GM19324 (cell line): ENCODE measurements at regions not wholly inside any gene's neighbourhood (a gene's known extent, or its start where the extent isn't known, plus 50 kb on each side); places are given as distances from the start of the nearest gene placed in this dataset.

ENCODE experiments used
- ATAC-seq: cut with Tn5 transposase; IDR thresholded peaks from one replicate; pipeline ENCODE4 v1.9.1; 2021; ENCODE audit warnings: mild to moderate bottlenecking, moderate library complexity; ENCODE audit not compliant: unreplicated experiment, low FRiP score

- no peak for ATAC-seq
Observed at GRCh38 chr13:88926890-88927502, 1255.8 kb downstream of the SLITRK5 start.

GRCh38 chr13:88932950-88933349 is 1261.8 kb downstream of the SLITRK5 start:
- ATAC-seq, result no peak

DNA sequence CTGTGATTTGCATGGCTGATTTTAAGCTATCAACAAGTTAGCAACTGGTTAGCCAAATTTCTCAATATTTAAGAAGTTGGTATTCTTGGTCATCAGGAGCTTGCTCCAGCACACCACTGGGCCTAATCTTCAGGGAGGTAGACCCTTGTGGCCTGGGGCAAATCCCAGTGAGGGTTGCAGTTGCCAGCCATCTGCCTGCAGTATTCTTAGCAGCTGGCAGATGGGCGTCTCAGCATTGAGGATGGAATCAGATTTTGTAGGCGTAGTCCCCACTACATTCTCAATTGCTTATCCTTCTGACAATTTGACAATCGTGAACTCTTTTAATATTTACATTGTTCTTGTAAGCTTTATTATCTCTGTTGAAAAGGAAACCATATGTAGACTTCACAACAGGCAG is 1266.2 kb downstream of the SLITRK5 start:
- no peak for ATAC-seq

DNA sequence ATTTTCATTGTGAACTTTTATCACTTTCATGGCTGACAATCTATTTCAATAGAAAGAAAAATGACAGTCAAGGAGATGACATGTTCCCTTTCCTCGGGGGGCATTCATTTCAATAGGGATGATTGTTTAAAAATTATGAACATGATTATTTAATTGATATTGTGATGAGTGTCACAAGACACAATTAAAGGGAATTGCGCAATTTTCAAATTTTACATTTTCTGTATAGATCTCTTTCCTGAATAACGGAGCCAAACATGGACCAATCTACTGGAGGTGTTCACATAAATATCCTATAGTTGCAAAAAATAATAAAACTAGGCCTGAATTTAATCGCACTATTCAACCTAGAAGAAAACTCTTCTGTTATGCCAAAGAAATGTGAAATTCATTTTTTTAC is 1274.6 kb downstream of the SLITRK5 start:
- no peak for ATAC-seq

DNA sequence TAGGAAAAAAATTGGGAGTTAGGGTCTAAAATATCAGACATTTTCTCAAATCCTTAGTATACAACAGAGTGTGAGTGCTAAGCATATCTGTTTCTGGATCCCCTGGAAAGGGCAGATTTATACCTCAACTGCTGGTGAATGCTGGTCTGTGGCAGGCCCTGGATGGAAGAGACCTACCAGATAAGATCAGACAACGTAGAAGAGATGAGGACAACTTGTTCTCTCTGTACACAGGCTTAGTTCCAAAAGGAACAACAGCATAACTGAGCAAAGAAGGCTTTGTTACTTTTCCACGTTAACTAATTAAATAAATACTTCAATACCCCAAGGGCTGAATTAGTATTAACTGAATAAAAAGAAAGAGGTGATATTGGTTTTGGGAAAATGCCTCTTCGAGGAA is 1277.3 kb downstream of the SLITRK5 start:
- no peak for ATAC-seq

DNA sequence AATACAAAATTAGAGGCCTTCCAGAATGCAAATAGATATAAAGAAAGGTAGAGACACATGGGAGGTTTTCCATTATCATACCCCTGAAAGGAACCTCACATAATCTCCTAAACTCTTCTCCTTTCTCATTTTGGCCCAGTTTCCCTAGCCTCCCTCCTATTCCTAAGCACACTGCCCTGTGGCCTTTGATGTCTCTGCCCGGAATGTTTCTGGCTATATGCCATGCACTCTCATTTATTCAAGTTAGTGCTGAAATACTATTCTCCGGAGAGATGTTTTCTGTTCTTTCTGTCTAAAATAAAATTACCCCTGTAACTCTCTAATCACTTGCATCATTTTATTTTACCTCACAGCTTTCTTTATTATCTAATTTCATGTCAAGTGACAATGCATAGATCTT is 1287.7 kb downstream of the SLITRK5 start:
- ATAC-seq, result no peak

DNA sequence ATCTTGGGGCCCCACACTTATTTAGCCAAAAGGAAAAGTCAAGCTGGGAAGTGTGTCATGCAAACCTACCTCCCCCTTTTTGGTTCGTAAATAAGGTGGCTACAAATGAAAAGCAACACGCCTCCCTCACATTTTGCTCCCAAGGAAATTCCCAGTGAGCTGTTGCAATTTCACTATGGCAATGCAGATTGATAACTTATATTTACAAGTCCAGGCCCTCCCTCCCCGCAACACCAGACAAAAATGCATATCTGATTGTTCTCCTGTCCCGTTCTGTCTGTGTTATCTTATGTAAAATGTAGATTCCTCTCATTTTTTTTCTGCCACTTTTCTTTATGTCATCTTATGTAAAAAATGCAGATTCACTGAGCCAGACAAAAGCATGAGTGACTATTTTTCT is 1305.3 kb downstream of the SLITRK5 start:
- ATAC-seq, result no peak

DNA sequence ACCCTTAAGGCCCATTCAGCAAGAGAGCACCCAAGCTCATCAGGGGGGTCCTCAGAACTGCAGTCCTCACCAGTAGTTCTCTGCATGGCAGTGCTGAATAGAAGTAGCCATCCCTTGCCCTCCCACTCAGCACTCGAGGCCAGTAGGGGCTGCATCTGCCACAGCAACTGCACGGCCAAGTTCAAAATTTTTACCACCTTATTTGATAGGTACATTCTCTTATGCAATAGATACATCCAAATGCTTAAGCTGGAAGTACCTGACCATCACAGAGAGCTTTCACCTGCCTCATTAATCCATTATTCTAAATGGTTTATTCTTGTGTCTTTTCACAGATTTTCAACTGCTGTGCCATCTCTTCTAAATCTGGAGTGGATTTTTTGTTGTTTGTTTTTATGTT is 1307.4 kb downstream of the SLITRK5 start:
- ATAC-seq, result no peak

GRCh38 chr13:88979465-88980175 is 1308.4 kb downstream of the SLITRK5 start:
- ATAC-seq, result no peak

GRCh38 chr13:89003656-89004055 is 1332.5 kb downstream of the SLITRK5 start:
- no peak for ATAC-seq

DNA sequence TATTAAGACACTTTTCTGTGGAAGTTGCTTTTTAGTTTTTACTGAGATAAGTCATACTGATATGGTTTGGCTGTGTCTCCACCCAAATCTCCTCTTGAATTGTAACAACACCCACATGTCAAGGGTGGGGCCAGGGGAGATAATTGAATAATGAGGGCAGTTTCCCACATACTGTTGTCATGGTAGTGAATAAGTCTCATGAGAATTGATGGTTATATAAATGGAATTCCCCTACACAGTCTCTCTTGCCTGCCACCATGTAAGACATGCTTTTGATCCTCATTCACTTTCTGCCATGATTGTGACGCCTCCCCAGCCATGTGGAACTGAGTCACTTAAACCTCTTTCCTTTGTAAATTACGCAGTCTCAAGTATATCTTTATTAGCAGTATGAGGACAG is 1340.4 kb downstream of the SLITRK5 start:
- ATAC-seq, result no peak

DNA sequence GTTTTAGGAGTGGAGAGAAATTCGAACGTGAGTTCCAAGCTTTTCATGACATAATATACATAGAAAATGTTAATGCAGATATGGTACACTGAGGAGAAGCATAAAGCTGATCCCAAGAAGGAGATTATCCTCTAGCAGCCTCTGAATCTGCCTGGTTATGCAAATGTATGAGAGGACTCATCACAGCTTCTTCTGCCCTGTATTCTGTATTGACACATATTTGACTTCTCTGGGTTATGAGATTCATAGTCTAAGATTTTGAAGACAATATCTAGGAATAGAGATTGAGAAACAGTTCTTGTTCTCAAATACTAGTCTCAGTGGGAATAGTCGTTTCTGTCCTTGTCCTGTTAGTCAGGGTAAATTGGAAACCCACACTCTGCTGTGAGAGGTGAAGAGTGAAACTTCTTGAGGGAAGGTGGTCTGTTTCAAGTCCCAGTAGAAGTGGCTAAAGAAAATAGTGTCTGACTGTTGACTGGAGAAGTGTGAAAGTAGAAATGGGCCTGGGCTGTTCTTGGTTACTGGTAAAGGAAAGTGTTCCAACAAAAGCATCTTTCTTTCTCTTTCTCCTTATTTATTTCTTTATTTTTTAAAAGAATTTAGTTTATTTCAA is 1356.6 kb downstream of the SLITRK5 start:
- no peak for ATAC-seq

GRCh38 chr13:89029062-89029461 is 1357.9 kb downstream of the SLITRK5 start:
- ATAC-seq, result no peak

- ATAC-seq, result no peak
Observed at GRCh38 chr13:89034015-89034414, 1362.8 kb downstream of the SLITRK5 start.

DNA sequence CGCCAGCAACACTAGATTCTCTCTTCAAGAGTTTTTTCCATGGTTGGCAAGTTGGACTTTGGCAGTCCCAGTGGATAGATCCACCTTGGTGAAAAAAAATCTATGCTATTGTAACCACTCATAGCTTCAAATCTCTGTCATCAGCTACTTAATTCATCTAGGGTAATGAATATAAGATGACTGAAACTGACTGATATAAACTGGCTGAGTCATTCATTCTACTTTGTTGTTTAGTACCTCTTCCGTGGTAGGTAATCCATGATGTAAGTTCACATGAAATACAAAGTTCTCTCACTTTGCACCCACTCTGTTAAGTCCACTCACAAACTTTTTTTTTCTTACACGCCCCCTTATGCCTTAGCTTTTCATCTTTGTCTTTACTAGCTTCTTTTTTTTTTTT is 1381.5 kb downstream of the SLITRK5 start:
- no peak for ATAC-seq

DNA sequence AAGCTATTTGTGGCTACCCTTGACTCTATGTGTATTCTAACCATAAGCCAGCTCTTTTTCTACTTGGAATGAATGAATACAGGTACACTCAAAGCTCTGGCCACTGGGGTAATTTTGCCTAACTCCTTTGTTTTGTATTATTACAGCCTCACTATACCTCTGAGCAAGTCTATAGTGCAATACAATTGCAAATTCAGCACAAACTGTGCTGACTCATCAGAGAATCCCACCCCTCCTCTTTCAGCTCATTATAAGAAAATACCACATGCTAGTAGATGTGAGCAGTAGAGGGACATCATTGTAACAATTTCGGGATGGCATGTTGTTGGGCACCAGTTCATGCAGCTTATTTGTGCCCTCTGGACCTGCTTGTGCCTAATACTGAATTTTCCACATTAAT is 1382.2 kb downstream of the SLITRK5 start:
- no peak for ATAC-seq

DNA sequence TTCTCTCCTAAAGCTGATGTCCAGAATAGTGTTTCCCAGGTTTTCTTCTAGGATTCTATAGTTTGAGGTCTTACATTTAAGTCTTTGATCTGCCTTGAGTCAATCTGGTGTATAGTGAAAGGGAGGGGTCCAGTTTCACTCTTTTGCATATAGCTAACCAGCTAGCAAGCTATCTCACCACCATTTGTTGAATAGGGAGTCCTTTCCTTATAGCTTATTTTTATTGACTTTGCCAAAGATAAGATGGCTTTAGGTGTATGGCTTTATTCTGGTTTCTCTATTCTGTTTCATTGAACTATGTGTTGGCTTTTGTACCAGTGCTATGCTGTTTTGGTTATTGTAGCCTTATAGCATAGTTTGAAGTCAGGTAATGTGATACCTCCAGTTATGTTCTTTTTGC is 1386.1 kb downstream of the SLITRK5 start:
- no peak for ATAC-seq

DNA sequence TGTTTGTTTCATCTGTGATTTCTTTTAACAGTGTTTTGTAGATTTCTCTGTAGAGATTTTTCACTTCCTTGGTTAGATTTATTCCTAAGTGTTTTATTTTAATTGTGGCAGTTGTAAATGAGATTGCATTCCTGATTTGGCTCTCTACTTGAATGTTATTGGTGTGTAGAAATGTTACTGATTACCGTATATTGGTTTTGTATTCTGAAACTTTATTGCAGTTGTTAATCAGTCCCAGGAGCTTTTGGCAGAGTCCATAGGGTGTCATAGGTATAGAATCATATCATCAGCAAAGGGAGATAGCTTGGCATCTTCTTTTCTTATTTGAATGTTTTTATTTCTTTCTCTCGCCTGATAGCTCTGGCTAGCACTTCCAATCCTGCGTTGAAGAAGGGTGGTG is 1386.7 kb downstream of the SLITRK5 start:
- ATAC-seq, result no peak

GRCh38 chr13:89061821-89062220 is 1390.7 kb downstream of the SLITRK5 start:
- no peak for ATAC-seq

- ATAC-seq, result no peak
Observed at GRCh38 chr13:89066868-89067466, 1395.8 kb downstream of the SLITRK5 start.

DNA sequence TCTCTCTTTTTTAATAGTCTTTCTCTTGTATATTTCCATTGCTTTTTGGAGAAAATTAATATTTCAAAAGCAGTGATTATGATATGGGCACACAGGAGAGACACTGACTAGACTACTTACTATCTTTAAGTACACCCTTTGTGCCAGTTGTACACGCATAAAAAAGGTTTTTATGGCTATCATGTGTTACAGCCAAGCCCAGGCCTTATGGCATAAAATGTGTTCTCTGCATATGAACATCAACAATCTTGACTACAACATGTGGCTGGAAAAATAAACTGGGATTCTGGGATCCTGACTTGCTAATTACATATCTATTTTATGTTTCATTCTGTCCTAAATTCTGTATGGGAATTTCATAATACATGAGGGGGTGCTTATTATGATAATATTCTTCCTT is 1401.8 kb downstream of the SLITRK5 start:
- ATAC-seq, result no peak

- no peak for ATAC-seq
Observed at GRCh38 chr13:89076622-89077021, 1405.5 kb downstream of the SLITRK5 start.
